IPS-NIHi7 (cell line): ENCODE measurements at regions not wholly inside any gene's neighbourhood (a gene's known extent, or its start where the extent isn't known, plus 50 kb on each side); places are given as distances from the start of the nearest gene placed in this dataset.
"Not testable (repeated sequence)": the region's sequence is repeated elsewhere in the genome, so short reads cannot be mapped to it uniquely, and the experiment has no call there.

ENCODE experiments used
- DNase-seq: peaks from one replicate; pipeline ENCODE4 v3.0.0; 2012; ENCODE audit warnings: mixed read lengths; ENCODE audit errors: extremely low spot score

- DNase-seq = no peak
Measured at GRCh38 chr5:147081311-147081764, 153.5 kb upstream of the STK32A start.

- no peak for DNase-seq
Measured at GRCh38 chr5:147084702-147085101, 150.1 kb upstream of the STK32A start.

GRCh38 chr5:147085409-147085808, 149.4 kb upstream of the STK32A start:
- DNase-seq = no peak

- no peak for DNase-seq
Measured at GRCh38 chr5:147092044-147092443, 142.8 kb upstream of the STK32A start.

GRCh38 chr5:147093138-147093537, 141.7 kb upstream of the STK32A start:
- no peak for DNase-seq

- DNase-seq = no peak
Measured at GRCh38 chr5:147095740-147096139, 139.1 kb upstream of the STK32A start.

GRCh38 chr5:147098233-147098790, 136.5 kb upstream of the STK32A start:
- peak; percentile 68 for DNase-seq

GRCh38 chr5:147101659-147102369, 133.0 kb upstream of the STK32A start:
- DNase-seq = no peak

- no peak for DNase-seq
Measured at GRCh38 chr5:147112899-147113298, 121.9 kb upstream of the STK32A start.

- no peak for DNase-seq
Measured at GRCh38 chr5:147113967-147114366, 120.9 kb upstream of the STK32A start.

GRCh38 chr5:147139759-147140158, 95.1 kb upstream of the STK32A start:
- not testable (repeated sequence) for DNase-seq

- DNase-seq = no peak
Measured at GRCh38 chr5:147140558-147140957, 94.3 kb upstream of the STK32A start.

GRCh38 chr5:147141580-147141979, 93.2 kb upstream of the STK32A start:
- not testable (repeated sequence) for DNase-seq

GRCh38 chr5:147143215-147143614, 91.6 kb upstream of the STK32A start:
- no peak for DNase-seq

GRCh38 chr5:147145328-147145727, 89.5 kb upstream of the STK32A start:
- DNase-seq = no peak

GRCh38 chr5:147148715-147149114, 86.1 kb upstream of the STK32A start:
- no peak for DNase-seq

- DNase-seq = no peak
Measured at GRCh38 chr5:147152086-147152485, 82.7 kb upstream of the STK32A start.

- DNase-seq = no peak
Measured at GRCh38 chr5:147154809-147155208, 80.0 kb upstream of the STK32A start.

GRCh38 chr5:147156012-147156411, 78.8 kb upstream of the STK32A start:
- DNase-seq = no peak

- DNase-seq = no peak
Measured at GRCh38 chr5:147160902-147161700, 73.7 kb upstream of the STK32A start.

- no peak for DNase-seq
Measured at GRCh38 chr5:147162740-147163139, 72.1 kb upstream of the STK32A start.

GRCh38 chr5:147167529-147167928, 67.3 kb upstream of the STK32A start:
- DNase-seq = no peak
